ENCODE measurements at regions not wholly inside any gene's neighbourhood (a gene's known extent, or its start where the extent isn't known, plus 50 kb on each side); places are given as distances from the start of the nearest gene placed in this dataset.

- TF ChIP-seq, protein P1, sequence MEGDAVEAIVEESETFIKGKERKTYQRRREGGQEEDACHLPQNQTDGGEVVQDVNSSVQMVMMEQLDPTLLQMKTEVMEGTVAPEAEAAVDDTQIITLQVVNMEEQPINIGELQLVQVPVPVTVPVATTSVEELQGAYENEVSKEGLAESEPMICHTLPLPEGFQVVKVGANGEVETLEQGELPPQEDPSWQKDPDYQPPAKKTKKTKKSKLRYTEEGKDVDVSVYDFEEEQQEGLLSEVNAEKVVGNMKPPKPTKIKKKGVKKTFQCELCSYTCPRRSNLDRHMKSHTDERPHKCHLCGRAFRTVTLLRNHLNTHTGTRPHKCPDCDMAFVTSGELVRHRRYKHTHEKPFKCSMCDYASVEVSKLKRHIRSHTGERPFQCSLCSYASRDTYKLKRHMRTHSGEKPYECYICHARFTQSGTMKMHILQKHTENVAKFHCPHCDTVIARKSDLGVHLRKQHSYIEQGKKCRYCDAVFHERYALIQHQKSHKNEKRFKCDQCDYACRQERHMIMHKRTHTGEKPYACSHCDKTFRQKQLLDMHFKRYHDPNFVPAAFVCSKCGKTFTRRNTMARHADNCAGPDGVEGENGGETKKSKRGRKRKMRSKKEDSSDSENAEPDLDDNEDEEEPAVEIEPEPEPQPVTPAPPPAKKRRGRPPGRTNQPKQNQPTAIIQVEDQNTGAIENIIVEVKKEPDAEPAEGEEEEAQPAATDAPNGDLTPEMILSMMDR (IDR thresholded peaks at IDR 0.05), result no peak
- TF ChIP-seq POLR2A (IDR thresholded peaks at IDR 0.05), result no peak
Measured at GRCh38 chr10:114746531-114746930, 75.0 kb upstream of the FHIP2A start.

All from body of pancreas (tissue), 4 donors.